ENCODE measurements at regions not wholly inside any gene's neighbourhood (a gene's known extent, or its start where the extent isn't known, plus 50 kb on each side); places are given as distances from the start of the nearest gene placed in this dataset.
"Not testable (repeated sequence)": the region's sequence is repeated elsewhere in the genome, so short reads cannot be mapped to it uniquely, and the experiment has no call there.

GRCh38 chr18:1394426-1394825, 489.8 kb downstream of the ADCYAP1 start:
- no peak for DNase-seq (ENCODE audit: low read depth in 1 of 2, low spot score in 1 of 2)

DNA sequence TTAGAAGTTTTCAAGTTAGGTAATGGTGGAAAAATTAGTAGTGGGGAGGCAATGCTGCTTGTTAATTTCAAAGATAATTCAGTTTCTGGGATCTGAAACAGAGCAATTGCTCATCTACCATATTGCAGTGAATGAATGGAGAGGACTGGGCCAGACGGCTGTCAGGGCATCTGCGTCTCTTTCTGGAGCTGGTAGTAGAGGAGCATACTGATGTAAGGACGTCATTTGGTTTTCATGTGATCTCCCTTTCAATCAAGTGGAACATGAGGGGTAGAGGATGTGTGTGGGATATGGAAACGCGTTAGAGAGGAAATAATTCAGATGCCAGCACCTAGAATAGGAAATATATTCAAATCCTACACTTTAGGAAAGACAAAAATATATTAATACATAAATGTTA, 490.3 kb downstream of the ADCYAP1 start:
- DNase-seq (ENCODE audit: low read depth in 1 of 2, low spot score in 1 of 2) = no peak

GRCh38 chr18:1408376-1408775, 503.7 kb downstream of the ADCYAP1 start:
- DNase-seq (ENCODE audit: low read depth in 1 of 2, low spot score in 1 of 2) = no peak

DNA sequence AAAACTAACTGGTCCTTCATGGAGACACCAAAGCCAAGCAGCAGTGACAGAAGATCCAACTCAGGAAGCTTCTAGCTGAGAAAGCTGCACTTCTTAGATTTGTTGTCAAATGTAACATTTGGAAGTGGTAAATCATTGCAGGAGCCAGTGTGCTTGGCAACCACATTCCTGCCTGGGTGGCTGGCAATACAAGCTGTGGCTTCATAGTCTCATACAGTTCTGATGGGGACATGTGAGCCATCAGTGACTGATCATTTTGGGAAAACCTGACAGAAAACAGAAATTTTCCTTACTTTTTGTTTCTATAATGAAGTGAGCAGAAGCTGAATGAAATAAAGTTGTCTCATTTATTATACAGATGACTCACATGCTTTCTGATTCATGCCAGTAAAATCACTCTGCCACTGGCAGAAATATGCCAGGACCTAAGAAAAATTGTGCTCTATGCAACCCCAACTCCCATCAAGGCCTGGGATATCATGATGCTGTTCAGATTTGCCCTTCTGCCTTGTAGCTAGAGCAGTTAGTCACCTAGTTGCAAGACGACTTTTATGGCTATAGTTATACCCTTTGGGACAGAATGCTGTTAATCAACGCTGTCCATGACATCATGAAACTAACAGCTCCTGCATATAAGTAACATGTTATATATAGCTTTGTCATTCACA, 508.1 kb downstream of the ADCYAP1 start:
- no peak for DNase-seq (ENCODE audit: low read depth in 1 of 2, low spot score in 1 of 2)

DNA sequence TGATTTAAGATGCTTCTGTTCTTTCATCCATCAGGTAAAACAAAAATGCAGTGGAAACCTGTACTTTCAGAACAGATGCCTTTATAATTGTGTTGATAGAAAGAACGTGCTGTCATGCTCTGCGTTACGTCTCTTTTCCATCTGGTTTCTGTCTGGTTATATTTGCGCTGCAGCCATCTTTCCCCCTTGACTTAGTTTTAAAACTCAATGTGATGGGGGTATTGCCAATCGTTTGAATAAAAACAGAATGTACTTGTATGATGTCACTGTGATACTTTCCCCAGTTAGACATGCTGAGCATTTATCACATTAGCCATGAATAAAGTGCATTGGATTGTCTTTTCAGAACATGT, 508.6 kb downstream of the ADCYAP1 start:
- no peak for DNase-seq (ENCODE audit: low read depth in 1 of 2, low spot score in 1 of 2)

DNA sequence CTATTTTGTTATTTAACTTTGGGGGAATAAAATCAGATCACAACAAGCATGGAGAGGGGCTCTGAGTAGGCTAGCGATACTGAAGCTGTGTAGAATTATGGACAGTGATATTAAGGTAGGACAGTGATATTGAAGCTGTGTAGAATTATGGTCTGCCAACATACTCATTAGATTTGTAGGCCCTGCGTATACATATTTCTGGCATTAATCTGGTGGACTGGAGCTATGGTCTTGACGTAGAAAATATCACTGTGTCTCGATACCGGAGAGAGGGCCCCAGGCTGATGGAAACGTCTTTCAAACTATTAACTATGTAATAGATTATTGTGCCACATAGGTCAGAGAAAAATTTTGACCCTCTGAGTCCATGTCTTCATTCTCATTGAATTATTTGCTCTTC, 511.4 kb downstream of the ADCYAP1 start:
- no peak for DNase-seq (ENCODE audit: low read depth in 1 of 2, low spot score in 1 of 2)

GRCh38 chr18:1421502-1421901, 516.8 kb downstream of the ADCYAP1 start:
- DNase-seq (ENCODE audit: low read depth in 1 of 2, low spot score in 1 of 2) = no peak

GRCh38 chr18:1422634-1423033, 518.0 kb downstream of the ADCYAP1 start:
- no peak for DNase-seq (ENCODE audit: low read depth in 1 of 2, low spot score in 1 of 2)

DNA sequence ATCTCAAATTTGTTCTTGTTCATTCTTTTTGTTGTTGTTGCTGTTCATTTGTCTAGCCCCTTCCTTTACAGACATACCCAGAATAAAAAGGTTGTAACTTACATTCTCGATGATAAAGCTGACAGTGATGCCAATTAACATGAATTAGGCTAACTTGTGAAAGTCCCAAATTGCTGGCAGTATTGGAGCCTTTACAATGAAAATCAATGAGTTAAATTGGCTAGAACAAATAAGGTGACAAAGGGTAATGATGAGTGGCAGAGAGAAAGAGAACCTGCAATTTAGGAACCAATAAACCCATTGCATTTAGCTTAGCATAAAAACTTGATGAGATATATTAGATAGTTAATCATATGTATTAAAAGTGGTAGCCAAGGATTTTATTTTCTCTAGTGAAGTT, 521.0 kb downstream of the ADCYAP1 start:
- DNase-seq (ENCODE audit: low read depth in 1 of 2, low spot score in 1 of 2) = no peak

- DNase-seq (ENCODE audit: low read depth in 1 of 2, low spot score in 1 of 2) = no peak
Observed at GRCh38 chr18:1435487-1435886, 530.8 kb downstream of the ADCYAP1 start.

DNA sequence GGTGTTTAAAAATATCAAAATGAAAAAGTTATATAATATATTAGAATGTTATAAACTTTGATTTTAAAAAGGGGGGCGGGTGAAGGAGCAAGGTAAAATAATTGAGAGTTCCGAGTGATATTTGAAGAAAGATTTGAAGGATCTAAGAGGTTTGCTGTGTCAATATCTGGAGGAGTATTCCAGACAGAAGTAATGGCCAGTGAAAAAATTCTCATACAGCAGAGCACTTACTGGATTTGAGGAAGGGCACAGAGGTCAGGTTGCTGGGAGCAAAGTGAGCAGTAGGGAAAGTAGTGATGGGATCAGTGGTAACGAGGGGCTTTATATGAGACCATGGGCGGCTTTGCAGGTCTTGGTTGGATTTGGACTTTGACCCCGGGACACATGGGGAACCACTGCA, 531.5 kb downstream of the ADCYAP1 start:
- no peak for DNase-seq (ENCODE audit: low read depth in 1 of 2, low spot score in 1 of 2)

DNA sequence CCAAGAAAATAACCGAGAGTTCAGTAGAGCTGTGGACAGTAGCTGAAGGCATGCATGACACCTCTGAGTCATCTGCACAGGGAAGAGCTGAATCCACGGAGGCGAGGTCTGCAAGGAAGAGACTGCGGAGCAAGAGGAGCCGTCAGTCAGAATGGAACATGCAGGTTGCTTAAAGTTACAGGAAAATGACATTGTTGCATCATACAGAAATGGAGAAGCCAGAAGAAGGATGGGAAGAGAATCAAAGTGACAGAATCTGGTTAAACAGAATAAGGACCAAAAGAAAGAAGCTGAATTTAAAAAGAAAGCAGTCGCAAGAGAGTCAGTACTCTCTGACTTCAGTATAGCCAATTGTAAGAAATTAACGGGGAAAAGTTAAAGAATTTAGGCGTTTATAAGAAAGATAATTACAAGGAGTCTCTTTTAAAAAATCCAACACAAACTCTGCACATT, 533.8 kb downstream of the ADCYAP1 start:
- no peak for DNase-seq (ENCODE audit: low read depth in 1 of 2, low spot score in 1 of 2)

- DNase-seq (ENCODE audit: low read depth in 1 of 2, low spot score in 1 of 2) = no peak
Observed at GRCh38 chr18:1438967-1439366, 534.3 kb downstream of the ADCYAP1 start.

- DNase-seq (ENCODE audit: low read depth in 1 of 2, low spot score in 1 of 2) = not testable (repeated sequence)
Observed at GRCh38 chr18:1444062-1444461, 539.4 kb downstream of the ADCYAP1 start.

- no peak for DNase-seq (ENCODE audit: low read depth in 1 of 2, low spot score in 1 of 2)
Observed at GRCh38 chr18:1446765-1447164, 542.1 kb downstream of the ADCYAP1 start.

GRCh38 chr18:1452821-1453220, 548.1 kb downstream of the ADCYAP1 start:
- DNase-seq (ENCODE audit: low read depth in 1 of 2, low spot score in 1 of 2) = no peak

DNA sequence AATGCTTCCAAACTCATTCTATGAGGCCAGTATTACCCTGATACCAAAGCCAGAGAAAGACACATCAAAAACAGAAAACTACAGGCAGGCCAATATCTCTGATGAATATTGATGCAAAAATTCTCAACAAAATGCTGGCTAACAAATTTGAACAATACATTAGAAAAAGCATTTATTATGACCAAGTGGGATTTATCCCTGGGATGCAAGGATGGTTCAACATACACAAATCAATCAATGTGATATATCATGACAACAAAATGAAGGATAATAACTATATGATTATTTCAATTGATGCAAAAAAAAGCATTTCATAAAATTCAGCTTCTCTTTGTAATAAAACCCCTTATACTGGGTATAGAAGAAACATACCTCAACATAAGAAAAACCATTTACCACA, 550.9 kb downstream of the ADCYAP1 start:
- DNase-seq (ENCODE audit: low read depth in 1 of 2, low spot score in 1 of 2) = no peak

GRCh38 chr18:1458547-1458946, 553.9 kb downstream of the ADCYAP1 start:
- no peak for DNase-seq (ENCODE audit: low read depth in 1 of 2, low spot score in 1 of 2)

- no peak for DNase-seq (ENCODE audit: low read depth in 1 of 2, low spot score in 1 of 2)
Observed at GRCh38 chr18:1463981-1464380, 559.3 kb downstream of the ADCYAP1 start.

DNA sequence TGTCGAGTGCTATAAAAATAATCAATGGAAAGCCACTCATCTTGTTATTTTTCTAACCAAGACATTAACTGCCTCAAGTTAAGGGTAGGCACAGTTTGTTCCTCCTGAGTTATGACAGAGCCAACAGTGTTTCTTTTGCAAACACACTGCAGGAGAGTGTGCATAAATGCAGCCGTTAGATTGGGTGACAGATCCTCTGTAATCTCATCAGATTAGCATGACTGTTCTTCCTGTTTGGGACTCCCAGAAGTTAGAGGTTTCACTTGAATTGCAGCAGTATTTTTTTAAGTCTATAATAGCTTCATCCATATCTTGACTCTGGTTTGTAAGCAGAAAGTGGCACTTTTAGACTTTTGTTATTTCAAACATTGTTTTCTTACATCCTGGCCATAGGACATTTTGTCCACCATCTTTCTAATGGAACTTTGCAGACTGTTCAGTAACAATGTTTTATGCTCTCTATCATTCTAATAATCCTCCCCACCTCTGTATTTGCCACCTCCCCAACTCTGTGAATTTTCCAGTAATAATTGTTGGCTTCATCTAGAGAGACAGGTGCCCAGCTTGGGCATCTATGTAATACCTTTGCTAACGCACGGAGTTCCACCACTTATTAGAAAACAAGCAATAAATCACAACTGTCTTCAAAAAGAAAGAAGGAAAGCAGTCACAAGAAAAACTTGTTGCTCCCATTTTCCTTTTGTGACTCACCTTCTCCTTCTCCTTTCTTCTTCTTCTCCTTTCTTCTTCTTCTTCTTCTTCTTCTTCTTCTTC, 560.0 kb downstream of the ADCYAP1 start:
- no peak for DNase-seq (ENCODE audit: low read depth in 1 of 2, low spot score in 1 of 2)

DNA sequence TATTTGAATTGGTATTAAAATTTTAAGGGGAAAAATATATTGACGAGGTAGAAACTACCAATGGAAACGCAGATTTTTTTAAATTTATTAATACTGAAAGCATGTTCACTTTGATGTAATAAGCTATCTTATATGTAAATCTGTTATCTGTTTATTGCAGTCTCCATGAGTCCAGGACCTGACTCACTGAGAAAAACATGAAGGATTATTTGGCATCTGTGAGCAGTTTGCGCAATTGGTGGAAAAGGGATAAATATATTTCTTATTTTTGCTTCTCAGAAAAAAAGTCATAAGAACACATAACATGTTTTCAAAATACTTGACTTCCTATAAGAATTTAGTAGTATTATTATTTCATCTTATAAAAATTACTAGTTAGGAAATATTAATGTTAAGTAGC, 561.4 kb downstream of the ADCYAP1 start:
- no peak for DNase-seq (ENCODE audit: low read depth in 1 of 2, low spot score in 1 of 2)

DNA sequence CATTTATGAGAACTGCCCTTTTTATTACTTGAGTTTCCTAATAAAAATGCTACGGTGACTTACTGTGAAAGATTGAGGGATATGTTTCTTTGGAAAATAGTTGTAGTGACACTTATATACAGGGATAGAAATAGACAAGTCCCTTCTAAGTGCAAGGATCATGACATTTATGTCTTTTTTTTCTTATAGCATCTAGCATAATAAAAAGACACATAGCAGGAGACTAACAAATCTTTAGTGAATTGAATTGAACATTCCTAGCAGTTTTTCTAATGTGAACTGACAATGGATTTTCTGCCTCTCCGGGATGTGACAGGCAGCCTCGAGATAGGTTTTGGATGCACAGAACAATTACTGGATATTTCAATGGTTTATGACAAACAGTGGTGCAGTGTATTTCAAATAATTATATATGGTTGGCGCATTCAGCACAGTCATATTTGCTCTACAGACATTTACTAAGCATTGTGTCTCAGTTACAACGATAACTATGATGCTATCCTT, 562.8 kb downstream of the ADCYAP1 start:
- no peak for DNase-seq (ENCODE audit: low read depth in 1 of 2, low spot score in 1 of 2)

GRCh38 chr18:1468550-1468949, 563.9 kb downstream of the ADCYAP1 start:
- DNase-seq (ENCODE audit: low read depth in 1 of 2, low spot score in 1 of 2) = no peak

Data from stimulated activated CD4-positive, alpha-beta T cell treated with anti-CD3 and anti-CD28 coated beads, Interleukin-15, amount 100 ng/mL, for 1 hour (primary cell).